BJ (cell line): ENCODE measurements at regions not wholly inside any gene's neighbourhood (a gene's known extent, or its start where the extent isn't known, plus 50 kb on each side); places are given as distances from the start of the nearest gene placed in this dataset.

Experiments used
- CTCF ChIA-PET: fragments of 350-600 bp; formaldehyde crosslinking; extraction: SDS; loops from one replicate; lab custom pipeline; 2021; ENCODE audit warnings: antibody characterized with exemption, inconsistent platforms; lab: Yijun Ruan, JAX
- POLR2A ChIA-PET: fragments of 300-600 bp; sonication (Branson Sonifier 250); formaldehyde crosslinking; extraction: SDS; loops from one replicate; lab custom pipeline; 2021; ENCODE audit warnings: antibody characterized with exemption; lab: Charles Lee
- DNase-seq: peaks from one replicate; pipeline ENCODE4 v3.0.0-alpha.2; 2011; ENCODE audit warnings: low read depth
- H3K27me3 ChIP-seq: 2 replicates; pipeline ENCODE4 v1.6.0; 2011; ENCODE audit warnings: low read length; ENCODE audit not compliant: control insufficient read depth, insufficient read depth
- H3K36me3 ChIP-seq: 2 replicates; pipeline ENCODE4 v1.5.1; 2011; ENCODE audit warnings: low read length; ENCODE audit not compliant: control insufficient read depth, insufficient read depth
- H3K4me3 ChIP-seq: 2 replicates; pipeline ENCODE4 v1.5.1; 2011; ENCODE audit warnings: low read depth, mild to moderate bottlenecking, control low read depth, low read length
- TF ChIP-seq, protein P1 (sequence below): IDR thresholded peaks from 2 replicates; pipeline ENCODE4 v1.5.1; 2011; ENCODE audit warnings: low read depth, mild to moderate bottlenecking, control low read depth, inconsistent platforms, low read length, moderate library complexity; ENCODE audit not compliant: insufficient read depth

DNA sequence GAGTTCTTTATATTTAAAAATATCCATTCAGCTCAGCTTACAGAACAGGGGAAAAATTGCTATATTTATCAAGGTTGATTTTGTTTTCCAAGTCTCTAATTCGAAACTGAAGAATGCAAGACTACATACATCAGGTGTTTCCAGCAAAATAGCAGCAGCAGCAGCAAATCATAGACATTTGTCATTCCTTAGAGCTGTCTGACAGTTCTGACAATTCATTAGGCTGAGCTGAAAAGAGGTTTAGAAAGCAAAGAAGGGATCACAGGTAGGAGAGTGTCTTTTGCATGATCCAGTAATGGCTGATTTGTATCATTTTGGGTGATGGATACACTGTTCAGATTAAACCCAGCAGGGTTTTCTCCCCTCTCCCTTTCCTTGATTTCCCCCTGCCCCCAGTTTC, 545.7 kb downstream of the MCTP2 start:
- ChIA-PET CTCF (no interaction called here), POLR2A (no interaction called here)
- H3K27me3 ChIP-seq: no peaks in the 10 kb centered on the region
- TF ChIP-seq, protein P1, sequence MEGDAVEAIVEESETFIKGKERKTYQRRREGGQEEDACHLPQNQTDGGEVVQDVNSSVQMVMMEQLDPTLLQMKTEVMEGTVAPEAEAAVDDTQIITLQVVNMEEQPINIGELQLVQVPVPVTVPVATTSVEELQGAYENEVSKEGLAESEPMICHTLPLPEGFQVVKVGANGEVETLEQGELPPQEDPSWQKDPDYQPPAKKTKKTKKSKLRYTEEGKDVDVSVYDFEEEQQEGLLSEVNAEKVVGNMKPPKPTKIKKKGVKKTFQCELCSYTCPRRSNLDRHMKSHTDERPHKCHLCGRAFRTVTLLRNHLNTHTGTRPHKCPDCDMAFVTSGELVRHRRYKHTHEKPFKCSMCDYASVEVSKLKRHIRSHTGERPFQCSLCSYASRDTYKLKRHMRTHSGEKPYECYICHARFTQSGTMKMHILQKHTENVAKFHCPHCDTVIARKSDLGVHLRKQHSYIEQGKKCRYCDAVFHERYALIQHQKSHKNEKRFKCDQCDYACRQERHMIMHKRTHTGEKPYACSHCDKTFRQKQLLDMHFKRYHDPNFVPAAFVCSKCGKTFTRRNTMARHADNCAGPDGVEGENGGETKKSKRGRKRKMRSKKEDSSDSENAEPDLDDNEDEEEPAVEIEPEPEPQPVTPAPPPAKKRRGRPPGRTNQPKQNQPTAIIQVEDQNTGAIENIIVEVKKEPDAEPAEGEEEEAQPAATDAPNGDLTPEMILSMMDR: no peak
- DNase-seq: no peak
- H3K4me3 ChIP-seq: no peak overlapping the region
- H3K36me3 ChIP-seq: no peaks in the 10 kb centered on the region

DNA sequence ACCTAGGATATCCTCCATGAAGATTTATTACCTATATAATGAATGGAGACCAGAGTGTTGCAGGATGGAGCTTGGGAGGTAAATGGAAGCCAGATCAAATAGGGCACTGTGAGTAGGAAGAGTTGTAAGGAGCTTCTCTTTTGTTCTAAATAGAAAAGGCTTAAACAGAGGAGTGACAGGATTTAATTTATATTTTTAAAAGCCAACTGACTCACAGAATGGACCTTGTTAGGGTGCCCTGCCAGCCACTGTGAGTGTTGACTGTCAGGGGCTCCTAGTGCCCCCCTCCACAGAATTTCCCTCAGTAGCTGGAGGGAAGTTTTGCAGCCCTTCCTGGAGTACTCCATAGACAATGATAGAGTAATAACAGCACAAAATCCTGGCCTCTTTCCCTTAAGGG, 547.5 kb downstream of the MCTP2 start:
- Histone ChIP-seq H3K36me3 (no peaks in the 10 kb centered on the region), H3K27me3 (no peaks in the 10 kb centered on the region), H3K4me3 (no peak overlapping the region)
- TF ChIP-seq, protein P1: no peak
- ChIA-PET CTCF (no interaction called here), POLR2A (no interaction called here)
- no peak for DNase-seq

DNA sequence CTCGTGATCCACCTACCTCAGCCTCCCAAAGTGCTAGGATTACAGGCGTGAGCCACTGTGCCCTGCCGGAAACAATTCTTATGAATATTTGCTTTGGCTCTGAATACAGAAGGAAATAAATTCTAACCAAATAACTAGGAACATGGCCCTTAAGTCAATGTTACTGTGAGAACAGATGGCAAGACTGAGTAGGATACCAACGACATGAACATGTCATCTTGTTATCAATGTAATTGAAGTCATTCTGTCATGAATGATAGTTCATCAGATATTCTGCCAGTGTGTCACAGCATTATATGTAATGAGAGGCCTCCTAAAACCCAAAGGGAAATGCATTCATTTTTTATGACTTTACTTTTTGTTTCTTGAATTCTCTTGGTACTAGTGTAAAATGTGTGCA, 548.8 kb downstream of the MCTP2 start:
- Histone ChIP-seq H3K36me3 (no peaks in the 10 kb centered on the region), H3K27me3 (no peaks in the 10 kb centered on the region), H3K4me3 (no peak overlapping the region)
- TF ChIP-seq, protein P1: no peak
- CTCF ChIA-PET: no interaction called here
- no peak for DNase-seq
- POLR2A ChIA-PET: no interaction called here

DNA sequence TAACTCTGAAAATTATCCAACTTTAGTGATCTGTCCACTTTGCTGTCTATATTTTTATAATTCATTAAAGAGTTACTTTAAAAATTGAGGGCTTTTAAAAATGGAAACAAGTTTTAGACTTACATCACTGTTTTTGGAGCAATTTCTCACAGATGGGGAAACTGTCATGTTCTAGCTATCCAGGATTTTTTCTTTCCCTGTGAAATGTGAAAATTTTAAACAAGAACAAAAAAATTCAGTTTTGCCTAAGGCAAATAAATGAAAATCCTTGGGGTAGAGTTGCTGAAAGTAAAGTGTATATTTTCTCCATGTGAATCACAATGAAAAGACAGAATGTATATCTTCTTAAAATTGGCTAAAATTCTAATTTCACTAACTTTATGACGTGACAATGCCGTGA, 553.7 kb downstream of the MCTP2 start:
- TF ChIP-seq, protein P1: no peak
- H3K36me3 ChIP-seq: no peaks in the 10 kb centered on the region
- CTCF ChIA-PET: no interaction called here
- H3K4me3 ChIP-seq: no peak overlapping the region
- no peaks in the 10 kb centered on the region for H3K27me3 ChIP-seq
- POLR2A ChIA-PET: no interaction called here
- DNase-seq: no peak

DNA sequence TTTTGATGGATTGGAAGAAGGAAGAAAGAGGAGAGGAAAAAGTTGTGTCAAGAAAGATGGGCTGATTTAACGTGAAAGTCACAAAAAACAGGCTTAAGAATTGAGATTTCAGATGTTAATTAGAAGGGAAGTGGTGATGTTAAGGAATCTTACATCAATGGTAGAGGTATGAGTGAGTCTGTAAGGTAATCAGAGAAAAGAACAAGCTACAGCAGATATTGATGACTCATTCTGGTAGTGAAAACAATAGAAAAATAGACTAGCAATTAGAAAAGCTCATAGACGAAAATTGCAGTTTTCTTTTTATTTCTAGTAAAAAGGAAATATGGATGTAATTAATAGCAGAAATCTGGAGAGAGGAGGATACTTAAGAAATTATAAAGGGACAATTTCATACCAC, 559.6 kb downstream of the MCTP2 start:
- TF ChIP-seq, protein P1: no peak
- POLR2A ChIA-PET: no interaction called here
- CTCF ChIA-PET: no interaction called here
- Histone ChIP-seq H3K27me3 (no peaks in the 10 kb centered on the region), H3K4me3 (no peak overlapping the region), H3K36me3 (no peaks in the 10 kb centered on the region)
- DNase-seq: no peak
